H9 (cell line): ENCODE measurements at regions not wholly inside any gene's neighbourhood (a gene's known extent, or its start where the extent isn't known, plus 50 kb on each side); places are given as distances from the start of the nearest gene placed in this dataset.

Experiments
- DNase-seq: peaks from one replicate; pipeline ENCODE4 v3.0.0-alpha.2; 2017
- H2AFZ ChIP-seq: one replicate; pipeline ENCODE4 v1.6.1; 2013; ENCODE audit warnings: mild to moderate bottlenecking, low read length, control low read depth, moderate library complexity
- H2AK5ac ChIP-seq: 2 replicates; pipeline ENCODE4 v1.6.1; 2013; ENCODE audit warnings: low read length, control low read depth, mixed read lengths; ENCODE audit not compliant: insufficient read length
- H2BK120ac ChIP-seq: one replicate; pipeline ENCODE4 v1.6.1; 2013; ENCODE audit warnings: low read depth, mild to moderate bottlenecking, low read length, control low read depth, inconsistent platforms; ENCODE audit not compliant: poor library complexity, severe bottlenecking
- H2BK12ac ChIP-seq: 2 replicates; pipeline ENCODE4 v1.6.1; 2013; ENCODE audit warnings: low read length, control low read depth, mixed read lengths, low read depth; ENCODE audit not compliant: insufficient read length
- H2BK15ac ChIP-seq: 2 replicates; pipeline ENCODE4 v1.6.1; 2013; ENCODE audit warnings: low read depth, low read length, control low read depth
- H2BK20ac ChIP-seq: one replicate; pipeline ENCODE4 v1.6.1; 2013; ENCODE audit warnings: low read depth, mild to moderate bottlenecking, low read length, control low read depth, inconsistent platforms; ENCODE audit not compliant: poor library complexity, severe bottlenecking
- H2BK5ac ChIP-seq: 2 replicates; pipeline ENCODE4 v1.6.1; 2013; ENCODE audit warnings: low read length, control low read depth, mixed read lengths; ENCODE audit not compliant: insufficient read length
- H3K14ac ChIP-seq: 2 replicates; pipeline ENCODE4 v1.6.1; 2013; ENCODE audit warnings: low read length, control low read depth; ENCODE audit not compliant: insufficient read depth
- H3K18ac ChIP-seq: 2 replicates; pipeline ENCODE4 v1.6.1; 2013; ENCODE audit warnings: low read depth, mild to moderate bottlenecking, mixed read lengths, low read length, control low read depth; ENCODE audit not compliant: insufficient read length
- H3K23ac ChIP-seq: 2 replicates; pipeline ENCODE4 v1.6.1; 2013; ENCODE audit warnings: low read length, control low read depth, mixed read lengths, low read depth; ENCODE audit not compliant: insufficient read length
- H3K23me2 ChIP-seq: 2 replicates; pipeline ENCODE4 v1.6.1; 2013; ENCODE audit warnings: low read depth, mild to moderate bottlenecking, mixed read lengths, low read length, control low read depth; ENCODE audit not compliant: insufficient read length, poor library complexity, severe bottlenecking
- H3K27ac ChIP-seq: 2 replicates; pipeline ENCODE4 v1.5.1; 2013; ENCODE audit warnings: low read length, control low read depth, mixed read lengths, low read depth; ENCODE audit not compliant: insufficient read length
- H3K27me3 ChIP-seq: 2 replicates; pipeline ENCODE4 v1.6.1; 2013; ENCODE audit warnings: low read length, control low read depth, inconsistent platforms; ENCODE audit not compliant: insufficient read depth
- H3K4ac ChIP-seq: 2 replicates; pipeline ENCODE4 v1.6.1; 2013; ENCODE audit warnings: low read depth, mild to moderate bottlenecking, control low read depth, inconsistent platforms, low read length, moderate library complexity
- H3K4me1 ChIP-seq: 2 replicates; pipeline ENCODE4 v1.6.1; 2013; ENCODE audit warnings: low read length, control low read depth, inconsistent platforms; ENCODE audit not compliant: insufficient read depth
- H3K4me2 ChIP-seq: 2 replicates; pipeline ENCODE4 v1.6.1; 2013; ENCODE audit warnings: low read length, control low read depth, mixed read lengths; ENCODE audit not compliant: insufficient read length, insufficient read depth
- H3K56ac ChIP-seq: 2 replicates; pipeline ENCODE4 v1.6.1; 2013; ENCODE audit warnings: low read depth, mild to moderate bottlenecking, mixed read lengths, low read length, control low read depth; ENCODE audit not compliant: insufficient read length
- H3K79me1 ChIP-seq: 2 replicates; pipeline ENCODE4 v1.6.1; 2013; ENCODE audit warnings: low read depth, mild to moderate bottlenecking, moderate library complexity, low read length, control low read depth, inconsistent platforms; ENCODE audit not compliant: insufficient read depth, poor library complexity, severe bottlenecking
- H3K79me2 ChIP-seq: 2 replicates; pipeline ENCODE4 v1.6.1; 2013; ENCODE audit warnings: low read length, control low read depth, inconsistent platforms; ENCODE audit not compliant: insufficient read depth
- H3K9ac ChIP-seq: 2 replicates; pipeline ENCODE4 v1.6.1; 2013; ENCODE audit warnings: low read length, control low read depth, mixed read lengths; ENCODE audit not compliant: insufficient read length; ENCODE audit errors: extremely low read depth
- H3K9me3 ChIP-seq: one replicate; pipeline ENCODE4 v1.6.1; 2013; ENCODE audit warnings: low read depth, low read length, inconsistent platforms; ENCODE audit not compliant: control insufficient read depth
- H3T11ph ChIP-seq: one replicate; pipeline ENCODE4 v1.6.1; 2013; ENCODE audit warnings: mild to moderate bottlenecking, low read length, control low read depth, inconsistent platforms
- H4K20me1 ChIP-seq: one replicate; pipeline ENCODE4 v1.6.1; 2013; ENCODE audit not compliant: control insufficient read depth, insufficient read length, insufficient read depth
- H4K5ac ChIP-seq: 2 replicates; pipeline ENCODE4 v1.6.1; 2013; ENCODE audit warnings: low read depth, mild to moderate bottlenecking, mixed read lengths, low read length, control low read depth; ENCODE audit not compliant: insufficient read length
- H4K8ac ChIP-seq: replicated peaks from 2 replicates; pipeline ENCODE4 v1.6.1; 2013; ENCODE audit warnings: low read length, control low read depth, mixed read lengths, low read depth; ENCODE audit not compliant: insufficient read length
- H4K91ac ChIP-seq: 2 replicates; pipeline ENCODE4 v1.6.1; 2013; ENCODE audit warnings: low read depth, mild to moderate bottlenecking, moderate library complexity, mixed read lengths, low read length, control low read depth; ENCODE audit not compliant: insufficient read length
- H3K27ac Mint-ChIP-seq, 3 experiments: 2 replicates in 2 of 3; 3 replicates in 1 of 3; pipeline ENCODE4 v1.8.0; 2020 to 2021; ENCODE audit warnings: mixed read lengths in 3 of 3, mild to moderate bottlenecking in 1 of 3, moderate library complexity in 1 of 3
- H3K27me3 Mint-ChIP-seq: 2 replicates; pipeline ENCODE4 v1.8.0; 2021; ENCODE audit warnings: low read depth, mild to moderate bottlenecking, moderate library complexity, mixed read lengths
- H3K36me3 Mint-ChIP-seq, 3 experiments: 2 replicates in 2 of 3; 3 replicates in 1 of 3; pipeline ENCODE4 v1.8.0; 2020 to 2021; ENCODE audit warnings: low read depth in 3 of 3, mixed read lengths in 3 of 3; ENCODE audit not compliant: insufficient read depth in 1 of 3
- H3K4me1 Mint-ChIP-seq, 2 experiments: 2 replicates each; pipeline ENCODE4 v1.8.0; 2020; ENCODE audit warnings: mixed read lengths in 2 of 2
- H3K4me3 Mint-ChIP-seq, 2 experiments: 2 replicates in 1 of 2; 3 replicates in 1 of 2; pipeline ENCODE4 v1.8.0; 2020 to 2021; ENCODE audit warnings: mild to moderate bottlenecking in 2 of 2, mixed read lengths in 2 of 2, moderate library complexity in 1 of 2
- H3K9me3 Mint-ChIP-seq, 2 experiments: 2 replicates in 1 of 2; 3 replicates in 1 of 2; pipeline ENCODE4 v1.8.0; 2020; ENCODE audit warnings: mild to moderate bottlenecking in 2 of 2, mixed read lengths in 2 of 2, moderate library complexity in 1 of 2
- CTCF ChIP-seq: fragments of 200-600 bp; sonication (generic); conservative IDR thresholded peaks from 3 replicates; pipeline ENCODE4 v1.8.0; 2021; ENCODE audit warnings: antibody characterized with exemption, mild to moderate bottlenecking
- WGBS: extraction: QIAGEN DNeasy Blood & Tissue Kit; methylation state at CpG from one replicate; pipeline ENCODE4 v1.1.7; 2013; ENCODE audit warnings: missing lambda C conversion rate, low lambda C conversion rate, mixed read lengths; ENCODE audit not compliant: insufficient read length; ENCODE audit errors: extremely low coverage; 5-methylcytosine and 5-hydroxymethylcytosine counted together

DNA sequence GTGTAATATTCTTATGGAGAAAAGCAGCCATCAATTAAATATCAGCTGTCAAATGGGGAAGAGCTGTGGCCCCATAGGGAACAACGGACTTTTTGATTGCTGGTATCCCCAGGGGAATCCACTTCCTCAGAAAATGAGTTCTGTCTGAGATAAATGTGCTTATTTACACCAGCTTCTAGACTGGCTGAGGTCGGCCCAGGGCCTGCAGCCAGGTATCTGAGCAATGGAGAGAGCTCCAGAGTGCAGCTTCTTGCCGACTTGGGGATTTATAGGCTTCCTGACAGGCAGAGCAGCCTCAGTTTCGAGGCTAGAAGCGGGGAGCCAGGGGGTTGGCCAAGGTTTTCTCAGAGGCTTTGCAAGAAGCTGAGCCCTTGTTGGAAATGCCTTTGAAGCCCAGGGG lies 67.2 kb downstream of the MCFD2 start:
- Histone ChIP-seq H3K9ac (no peak overlapping the region), H2BK120ac (no peak overlapping the region), H3T11ph (no peak overlapping the region), H3K79me2 (no peaks in the 10 kb centered on the region), H4K91ac (no peak overlapping the region), H3K79me1 (no peaks in the 10 kb centered on the region), H3K27ac (no peak overlapping the region), H3K23ac (no peak overlapping the region), H2BK12ac (no peak overlapping the region), H3K9me3 (no peaks in the 10 kb centered on the region), H2AK5ac (no peak overlapping the region), H3K4me1 (no peaks in the 10 kb centered on the region; the same call in 1 of the 2 replicates), H2BK5ac (no peak overlapping the region), H3K56ac (no peak overlapping the region), H4K20me1 (no peaks in the 10 kb centered on the region), H2BK20ac (no peak overlapping the region), H2AFZ (no peak overlapping the region), H3K4ac (no peak overlapping the region), H3K4me2 (no peak overlapping the region), H4K5ac (no peak overlapping the region), H3K23me2 (no peaks in the 10 kb centered on the region), H4K8ac (no peak overlapping the region), H3K27me3 (no peaks in the 10 kb centered on the region), H2BK15ac (no peak overlapping the region), H3K18ac (no peak overlapping the region), H3K14ac (no peak overlapping the region)
- no CpG with 5 or more reads among the region's 5 CpGs for WGBS
- TF ChIP-seq CTCF: no peak
- Mint-ChIP-seq H3K9me3 (no peaks in the 10 kb centered on the region), H3K4me1 (peaks cover 4 to 8% of the 10 kb centered on the region in 2 experiments; a peak in 2 of 4 replicates), H3K36me3 (no peaks in the 10 kb centered on the region), H3K27me3 (peaks cover 2% of the 10 kb centered on the region), H3K4me3 (no peak overlapping the region), H3K27ac (peak overlapping the region in 1 of 3 experiments; percentile 63; a peak in 1 of 7 replicates)
- DNase-seq: no peak
